NB4 (cell line): ENCODE measurements at regions not wholly inside any gene's neighbourhood (a gene's known extent, or its start where the extent isn't known, plus 50 kb on each side); places are given as distances from the start of the nearest gene placed in this dataset.

Experiments
- DNase-seq: peaks from one replicate; pipeline ENCODE4 v3.0.0; 2010; ENCODE audit warnings: low read depth
- H3K4me3 ChIP-seq: one replicate; pipeline ENCODE4 v1.5.1; 2011; ENCODE audit warnings: mild to moderate bottlenecking, low read depth, low read length, moderate library complexity
- CTCF ChIP-seq: IDR thresholded peaks from one replicate; pipeline ENCODE4 v1.5.1; 2012; ENCODE audit warnings: low read depth, low read length
- MAX ChIP-seq: IDR thresholded peaks from 2 replicates; pipeline ENCODE4 v1.6.1; 2011; ENCODE audit warnings: low read depth, low read length
- MYC ChIP-seq: IDR thresholded peaks from 2 replicates; pipeline ENCODE4 v1.6.1; 2011; ENCODE audit warnings: low read depth, low read length
- POLR2A ChIP-seq: IDR thresholded peaks from 2 replicates; pipeline ENCODE4 v1.6.1; 2011; ENCODE audit warnings: mild to moderate bottlenecking; ENCODE audit not compliant: insufficient read length; ENCODE audit errors: extremely low read depth

GRCh38 chr5:117494188-117494587, 919.6 kb upstream of the SEMA6A start:
- DNase-seq: no peak
- TF ChIP-seq MAX: no peak
- no peak for TF ChIP-seq MYC
- no peak for TF ChIP-seq POLR2A
- TF ChIP-seq CTCF: no peak
- no peak overlapping the region for H3K4me3 ChIP-seq

GRCh38 chr5:117488976-117489500, 914.4 kb upstream of the SEMA6A start:
- H3K4me3 ChIP-seq: no peak overlapping the region
- no peak for TF ChIP-seq POLR2A
- no peak for TF ChIP-seq MYC
- no peak for TF ChIP-seq MAX
- no peak for TF ChIP-seq CTCF
- DNase-seq: no peak

GRCh38 chr5:117487556-117487955, 912.9 kb upstream of the SEMA6A start:
- TF ChIP-seq CTCF (no peak), MAX (no peak), MYC (no peak), POLR2A (no peak)
- no peak for DNase-seq
- no peak overlapping the region for H3K4me3 ChIP-seq

GRCh38 chr5:117486879-117487391, 912.3 kb upstream of the SEMA6A start:
- DNase-seq: no peak
- TF ChIP-seq CTCF: no peak
- no peak for TF ChIP-seq POLR2A
- no peak for TF ChIP-seq MYC
- TF ChIP-seq MAX: no peak
- no peak overlapping the region for H3K4me3 ChIP-seq

GRCh38 chr5:117486261-117486660, 911.6 kb upstream of the SEMA6A start:
- no peak overlapping the region for H3K4me3 ChIP-seq
- TF ChIP-seq CTCF: no peak
- no peak for TF ChIP-seq MAX
- no peak for TF ChIP-seq MYC
- no peak for TF ChIP-seq POLR2A
- no peak for DNase-seq

- TF ChIP-seq CTCF: no peak
- TF ChIP-seq POLR2A: no peak
- no peak for TF ChIP-seq MAX
- no peak for DNase-seq
These were observed 901.3 kb upstream of the SEMA6A start for GRCh38 chr5:117475919-117476318.

More at GRCh38 chr5:117475919-117476318, 901.3 kb upstream of the SEMA6A start:
- no peak overlapping the region for H3K4me3 ChIP-seq
